ENCODE measurements at regions not wholly inside any gene's neighbourhood (a gene's known extent, or its start where the extent isn't known, plus 50 kb on each side); places are given as distances from the start of the nearest gene placed in this dataset.

GRCh38 chr2:223487214-223487846 is 114.8 kb downstream of the SCG2 start:
- Histone ChIP-seq H4K5ac (ENCODE audit: low read depth, low read length) (no peak overlapping the region), H2BK20ac (ENCODE audit: low read depth, low read length) (no peak overlapping the region), H2BK5ac (ENCODE audit: low read depth, low read length, poor library complexity, severe bottlenecking) (no peak overlapping the region), H3K4me3 (ENCODE audit: insufficient read depth, low read depth, low read length) (no peak overlapping the region), H3K9ac (ENCODE audit: low read depth, low read length) (no peak overlapping the region), H4K91ac (ENCODE audit: insufficient read depth, low read depth, low read length) (no peak overlapping the region), H2BK120ac (ENCODE audit: low read depth, low read length) (no peak overlapping the region), H3K4me1 (ENCODE audit: control insufficient read depth, insufficient read depth, low read length) (no peaks in the 10 kb centered on the region), H2AK5ac (ENCODE audit: low read depth, low read length) (no peak overlapping the region), H3K36me3 (ENCODE audit: control insufficient read depth, insufficient read depth, low read length) (no peaks in the 10 kb centered on the region), H3K4me2 (ENCODE audit: low read depth, low read length) (no peak overlapping the region), H2BK15ac (ENCODE audit: low read depth, low read length) (no peak overlapping the region), H4K8ac (ENCODE audit: low read depth in 2 of 2, low read length in 2 of 2) (no peak overlapping the region), H3K9me1 (ENCODE audit: insufficient read depth, low read length) (no peaks in the 10 kb centered on the region), H2AK9ac (replicated peaks; ENCODE audit: low read depth, low read length, poor library complexity) (no peak overlapping the region), H3K9me3 (ENCODE audit: control insufficient read depth, insufficient read depth, low read length) (peaks cover 2% of the 10 kb centered on the region; the same call in 1 of the 2 replicates), H2AFZ (replicated peaks; ENCODE audit: low read length, poor library complexity) (no peak overlapping the region), H4K20me1 (ENCODE audit: insufficient read depth, low read length) (no peaks in the 10 kb centered on the region), H3K27ac (ENCODE audit: insufficient read depth, low read length) (no peak overlapping the region), H3K56ac (ENCODE audit: extremely low read depth, insufficient read depth, low read length) (no peak overlapping the region), H3K23ac (ENCODE audit: low read depth, low read length) (no peak overlapping the region), H3K79me1 (ENCODE audit: low read depth in 1 of 2, low read length in 2 of 2) (no peaks in the 10 kb centered on the region), H3K14ac (replicated peaks; ENCODE audit: low read depth, low read length) (no peak overlapping the region), H3K4ac (ENCODE audit: low read depth, low read length) (no peak overlapping the region), H3K18ac (ENCODE audit: low read depth, low read length) (no peak overlapping the region), H3K27me3 (ENCODE audit: control insufficient read depth, insufficient read depth, low read length) (no peaks in the 10 kb centered on the region)
- no peak for TF ChIP-seq CHD1 (IDR thresholded peaks at IDR 0.05; ENCODE audit: low read depth, low read length)
- no peak for TF ChIP-seq BHLHE40 (IDR thresholded peaks at IDR 0.05; ENCODE audit: low read depth, low read length)
- no peak for TF ChIP-seq RFX5 (IDR thresholded peaks at IDR 0.05; ENCODE audit: low read depth, low read length)
- no peak for TF ChIP-seq RCOR1 (IDR thresholded peaks at IDR 0.05; ENCODE audit: insufficient replicate concordance, low read length)
- TF ChIP-seq SMC3 (IDR thresholded peaks at IDR 0.05; ENCODE audit: low read depth, low read length): no peak
- TF ChIP-seq ELK1 (IDR thresholded peaks at IDR 0.05; ENCODE audit: borderline replicate concordance, low read depth, low read length): no peak
- no peak for TF ChIP-seq CTCF (conservative IDR thresholded peaks at IDR 0.05; ENCODE audit: low read depth, low read length)
- no peak for TF ChIP-seq FOS (IDR thresholded peaks at IDR 0.05; ENCODE audit: low read depth, low read length)
- TF ChIP-seq CEBPB (IDR thresholded peaks at IDR 0.05; ENCODE audit: low read depth, low read length): no peak
- no peak for TF ChIP-seq NFE2L2 (IDR thresholded peaks at IDR 0.05; ENCODE audit: low read depth, low read length)
- TF ChIP-seq MAFK (IDR thresholded peaks at IDR 0.05; ENCODE audit: low read depth, low read length): no peak
- no peak for TF ChIP-seq MXI1 (IDR thresholded peaks at IDR 0.05; ENCODE audit: borderline replicate concordance, low read depth, low read length)
- no peak for TF ChIP-seq MAZ (IDR thresholded peaks at IDR 0.05; ENCODE audit: borderline replicate concordance, low read depth, low read length)
- no peak for TF ChIP-seq POLR2A (IDR thresholded peaks at IDR 0.05; ENCODE audit: low read depth, low read length)
- intact Hi-C loops (cut with micrococcal nuclease): no loop called here
- ChIA-PET POLR2A (ENCODE audit: unreplicated experiment) (no interaction called here), CTCF (no interaction called here)
- in situ Hi-C loops (cut with MboI; ENCODE audit: low sequenced_read_pairs): no loop called here
- dilution Hi-C loops (cut with HindIII; ENCODE audit: low sequenced_read_pairs, unreplicated experiment): no loop called here
- ATAC-seq (ENCODE audit: low read depth) (no peak), DNase-seq (no peak)
- no CpG with 5 or more reads among the region's 2 CpGs for WGBS, 2 experiments (ENCODE audit: extremely low coverage in 2 of 2, insufficient read length in 1 of 2)
- no TSS peak for BruUV-seq (replicated peaks)

Data from IMR-90 (cell line).